ENCODE measurements at regions not wholly inside any gene's neighbourhood (a gene's known extent, or its start where the extent isn't known, plus 50 kb on each side); places are given as distances from the start of the nearest gene placed in this dataset.

DNA sequence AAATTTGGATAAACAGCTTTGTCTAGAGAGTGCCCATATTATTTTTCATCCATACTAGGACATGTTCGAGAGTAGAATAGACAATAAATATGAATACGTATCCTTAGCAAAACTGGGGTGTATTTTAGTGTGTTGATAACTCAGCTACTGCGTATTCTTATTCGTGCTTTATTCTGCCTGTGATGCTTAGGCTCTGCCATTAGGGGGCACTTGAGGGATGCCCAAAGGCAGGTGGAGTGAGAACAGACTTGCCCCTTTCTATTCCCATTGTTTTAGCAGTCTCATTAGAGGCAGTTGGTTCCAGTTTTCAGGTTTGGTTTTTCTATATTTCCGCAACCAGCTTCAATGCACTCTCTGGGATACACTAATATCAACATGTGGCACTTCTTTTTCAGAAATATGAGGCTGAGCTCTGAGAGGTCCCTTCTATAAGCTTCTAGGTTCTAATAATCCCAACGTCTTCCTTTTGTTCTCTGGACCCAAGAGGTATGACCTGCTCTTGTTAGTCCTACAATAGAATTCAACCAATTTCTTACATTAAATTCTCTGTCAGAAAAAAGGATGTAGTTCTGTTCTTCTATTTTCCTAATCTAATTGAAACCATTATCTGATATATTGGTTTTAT lies 985.7 kb upstream of the FBXO33 start:
- Histone ChIP-seq H3K9ac (ENCODE audit: low read length) (no peak overlapping the region), H3K9me3 (ENCODE audit: low read length) (peaks cover 10% of the 10 kb centered on the region; the same call in 1 of the 2 replicates), H3K4me3 (ENCODE audit: low read length) (no peak overlapping the region), H3K4me2 (ENCODE audit: low read depth, low read length, poor library complexity, severe bottlenecking) (no peak overlapping the region), H3K9me2 (replicated peaks; ENCODE audit: insufficient read depth, low read length) (no peaks in the 10 kb centered on the region), H3K36me3 (ENCODE audit: insufficient read depth, low read length) (no peaks in the 10 kb centered on the region), H4K20me1 (ENCODE audit: insufficient read depth, low read depth, low read length) (no peaks in the 10 kb centered on the region), H3K79me2 (ENCODE audit: low read length) (no peaks in the 10 kb centered on the region), H3K4me1 (ENCODE audit: low read length) (no peaks in the 10 kb centered on the region), H3K27me3 (ENCODE audit: low read length) (no peaks in the 10 kb centered on the region), H2AFZ (ENCODE audit: low read length) (no peak overlapping the region), H3K27ac (ENCODE audit: low read length) (no peak overlapping the region)
- peak; percentile 83 for DNase-seq

DNA sequence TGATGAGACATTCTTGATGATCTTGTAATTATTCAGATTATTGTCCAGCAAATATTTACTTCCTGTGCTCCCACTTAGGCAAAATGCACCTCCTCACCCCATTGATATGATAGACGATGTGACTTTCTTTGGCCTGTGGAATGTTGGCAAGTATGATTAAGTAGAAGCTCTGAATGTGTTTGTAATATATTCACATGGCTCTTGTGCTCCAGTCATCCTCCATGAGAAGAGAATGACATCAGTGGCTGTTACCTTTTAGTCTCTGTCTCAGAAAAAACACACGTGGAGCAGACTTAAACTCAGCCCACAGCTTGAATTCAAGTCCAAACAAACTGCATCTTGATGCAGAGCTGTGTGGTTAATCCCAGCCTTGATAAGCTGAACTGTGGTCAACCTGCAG lies 984.3 kb upstream of the FBXO33 start:
- H3K27me3 ChIP-seq (ENCODE audit: low read length), result no peaks in the 10 kb centered on the region
- DNase-seq, result no peak
- no peak overlapping the region for H3K4me2 ChIP-seq (ENCODE audit: low read depth, low read length, poor library complexity, severe bottlenecking)
- H3K9me3 ChIP-seq (ENCODE audit: low read length), result peaks cover 17% of the 10 kb centered on the region; the same call in 1 of the 2 replicates
- no peak overlapping the region for H3K4me3 ChIP-seq (ENCODE audit: low read length)
- H3K4me1 ChIP-seq (ENCODE audit: low read length), result no peaks in the 10 kb centered on the region
- H3K79me2 ChIP-seq (ENCODE audit: low read length), result no peaks in the 10 kb centered on the region
- no peak overlapping the region for H3K27ac ChIP-seq (ENCODE audit: low read length)
- H3K36me3 ChIP-seq (ENCODE audit: insufficient read depth, low read length), result no peaks in the 10 kb centered on the region
- no peaks in the 10 kb centered on the region for H4K20me1 ChIP-seq (ENCODE audit: insufficient read depth, low read depth, low read length)
- no peaks in the 10 kb centered on the region for H3K9me2 ChIP-seq (replicated peaks; ENCODE audit: insufficient read depth, low read length)
- H2AFZ ChIP-seq (ENCODE audit: low read length), result no peak overlapping the region
- H3K9ac ChIP-seq (ENCODE audit: low read length), result no peak overlapping the region

DNA sequence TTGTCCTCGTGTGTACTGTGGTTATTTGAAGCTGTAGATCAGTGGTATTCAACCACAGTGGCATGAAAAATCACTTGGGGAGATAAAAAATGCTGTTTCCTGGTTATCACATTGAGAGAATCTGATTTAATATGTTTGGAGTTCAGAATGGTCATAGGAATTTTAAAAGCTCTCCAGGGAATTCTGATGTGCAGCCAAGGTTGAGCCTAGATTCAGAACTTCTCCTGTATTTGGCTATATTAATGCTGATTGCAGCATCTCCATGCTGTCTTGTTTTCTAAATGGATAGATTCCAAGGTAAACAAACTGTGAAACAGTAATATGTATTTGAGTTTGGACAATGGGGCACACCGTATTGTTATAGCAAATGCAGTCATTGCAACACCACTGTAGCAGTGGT lies 982.2 kb upstream of the FBXO33 start:
- no peaks in the 10 kb centered on the region for H3K79me2 ChIP-seq (ENCODE audit: low read length)

DNA sequence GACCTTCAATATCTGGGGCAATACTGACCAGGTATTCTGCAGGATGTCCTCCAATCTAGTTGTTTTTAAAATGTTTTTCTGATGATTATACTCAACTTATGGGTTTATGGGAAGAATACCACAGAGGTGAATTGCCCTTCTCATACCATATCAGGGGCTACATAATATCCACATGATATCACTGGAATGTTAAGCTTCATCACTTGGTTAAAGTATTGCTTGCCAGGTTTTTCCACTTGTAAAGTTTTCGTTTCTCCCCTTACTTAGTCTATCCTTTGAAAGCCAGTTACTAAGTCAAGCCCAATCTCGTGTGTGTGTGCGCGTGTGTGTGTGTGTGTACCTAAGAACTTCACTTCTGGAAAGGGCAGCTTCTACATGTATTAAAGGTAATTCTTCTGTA lies 980.9 kb upstream of the FBXO33 start:
- Histone ChIP-seq H3K4me1 (ENCODE audit: low read length) (no peaks in the 10 kb centered on the region), H3K4me2 (ENCODE audit: low read depth, low read length, poor library complexity, severe bottlenecking) (no peak overlapping the region), H3K4me3 (ENCODE audit: low read length) (no peak overlapping the region), H3K9ac (ENCODE audit: low read length) (no peak overlapping the region), H3K9me2 (replicated peaks; ENCODE audit: insufficient read depth, low read length) (no peaks in the 10 kb centered on the region), H2AFZ (ENCODE audit: low read length) (no peak overlapping the region), H4K20me1 (ENCODE audit: insufficient read depth, low read depth, low read length) (no peaks in the 10 kb centered on the region), H3K27me3 (ENCODE audit: low read length) (no peaks in the 10 kb centered on the region), H3K36me3 (ENCODE audit: insufficient read depth, low read length) (no peaks in the 10 kb centered on the region), H3K27ac (ENCODE audit: low read length) (no peak overlapping the region), H3K79me2 (ENCODE audit: low read length) (no peaks in the 10 kb centered on the region), H3K9me3 (ENCODE audit: low read length) (peaks cover 24% of the 10 kb centered on the region)
- DNase-seq, result no peak

More for the DNA sequence above, 982.2 kb upstream of the FBXO33 start:
- H3K27ac ChIP-seq (ENCODE audit: low read length), result no peak overlapping the region
- no peaks in the 10 kb centered on the region for H3K9me2 ChIP-seq (replicated peaks; ENCODE audit: insufficient read depth, low read length)
- DNase-seq, result no peak
- no peaks in the 10 kb centered on the region for H3K36me3 ChIP-seq (ENCODE audit: insufficient read depth, low read length)
- H4K20me1 ChIP-seq (ENCODE audit: insufficient read depth, low read depth, low read length), result no peaks in the 10 kb centered on the region
- peaks cover 19% of the 10 kb centered on the region; the same call in 1 of the 2 replicates for H3K9me3 ChIP-seq (ENCODE audit: low read length)
- no peaks in the 10 kb centered on the region for H3K27me3 ChIP-seq (ENCODE audit: low read length)
- no peak overlapping the region for H3K4me3 ChIP-seq (ENCODE audit: low read length)
- H3K4me1 ChIP-seq (ENCODE audit: low read length), result no peaks in the 10 kb centered on the region
- no peak overlapping the region for H2AFZ ChIP-seq (ENCODE audit: low read length)
- H3K4me2 ChIP-seq (ENCODE audit: low read depth, low read length, poor library complexity, severe bottlenecking), result no peak overlapping the region
- no peak overlapping the region for H3K9ac ChIP-seq (ENCODE audit: low read length)

DNA sequence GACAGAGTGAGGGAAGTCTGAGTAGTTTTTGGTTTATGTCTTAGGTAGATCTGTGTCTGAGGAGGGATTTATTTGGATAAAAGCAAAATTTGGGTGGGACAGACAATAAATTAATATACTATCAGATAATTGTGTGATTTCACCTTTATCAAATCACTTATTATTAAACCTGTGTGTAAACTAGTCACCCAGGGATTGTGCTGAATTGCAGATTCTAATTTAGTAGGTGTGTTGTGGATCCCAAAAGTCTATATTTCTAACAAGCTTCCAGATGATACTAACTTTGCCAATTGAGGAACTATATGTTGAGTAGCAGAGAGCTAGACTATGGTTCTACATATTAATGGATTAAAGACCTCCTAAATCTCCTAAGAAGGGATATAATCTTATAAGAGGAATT lies 978.5 kb upstream of the FBXO33 start:
- Histone ChIP-seq H2AFZ (ENCODE audit: low read length) (no peak overlapping the region), H3K79me2 (ENCODE audit: low read length) (no peaks in the 10 kb centered on the region), H3K4me2 (ENCODE audit: low read depth, low read length, poor library complexity, severe bottlenecking) (no peak overlapping the region), H3K36me3 (ENCODE audit: insufficient read depth, low read length) (no peaks in the 10 kb centered on the region), H3K9me3 (ENCODE audit: low read length) (peaks cover 47% of the 10 kb centered on the region), H4K20me1 (ENCODE audit: insufficient read depth, low read depth, low read length) (no peaks in the 10 kb centered on the region), H3K9me2 (replicated peaks; ENCODE audit: insufficient read depth, low read length) (no peaks in the 10 kb centered on the region), H3K27me3 (ENCODE audit: low read length) (no peaks in the 10 kb centered on the region), H3K4me1 (ENCODE audit: low read length) (no peaks in the 10 kb centered on the region), H3K9ac (ENCODE audit: low read length) (no peak overlapping the region), H3K4me3 (ENCODE audit: low read length) (no peak overlapping the region), H3K27ac (ENCODE audit: low read length) (no peak overlapping the region)
- DNase-seq, result no peak

DNA sequence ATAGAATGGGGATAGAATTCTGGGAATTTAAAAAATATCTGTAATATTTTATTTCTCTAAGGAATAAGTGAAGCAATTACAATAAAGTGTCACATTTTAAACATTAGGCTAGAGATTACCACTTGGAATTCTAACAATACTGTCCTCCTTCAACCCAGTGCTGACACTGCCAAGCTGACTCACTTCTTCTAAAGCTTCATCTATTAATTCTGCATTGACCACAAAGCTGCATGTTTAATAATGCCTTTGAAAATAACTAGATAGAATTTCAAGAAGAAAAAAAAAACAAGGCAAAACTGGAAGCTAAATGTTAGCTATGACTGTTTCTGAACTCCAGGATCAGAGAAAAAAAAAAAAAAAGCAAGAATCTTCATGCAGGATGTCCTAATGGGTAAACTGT lies 970.7 kb upstream of the FBXO33 start:
- no peaks in the 10 kb centered on the region for H4K20me1 ChIP-seq (ENCODE audit: insufficient read depth, low read depth, low read length)
- DNase-seq, result no peak

DNA sequence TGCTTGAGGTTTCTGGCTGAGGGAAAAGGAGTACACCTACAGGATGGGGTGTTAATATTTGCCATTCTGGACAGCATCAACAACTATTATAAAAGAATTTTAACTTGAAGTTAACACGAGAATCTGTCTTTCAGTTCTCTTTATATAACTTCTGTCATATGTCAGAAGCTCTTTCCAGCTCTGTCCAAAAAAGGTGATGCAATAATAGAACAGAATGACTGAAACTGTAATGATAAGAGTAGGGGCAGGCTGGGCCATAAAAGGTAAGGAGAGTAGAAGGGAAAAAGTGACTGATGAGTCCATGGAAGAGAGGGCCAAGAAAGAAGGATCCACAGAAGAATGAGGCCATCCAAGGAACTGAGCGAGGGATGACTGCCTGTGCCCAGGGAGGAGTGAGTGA lies 966.7 kb upstream of the FBXO33 start:
- Histone ChIP-seq H3K27me3 (ENCODE audit: low read length) (no peaks in the 10 kb centered on the region), H3K9ac (ENCODE audit: low read length) (no peak overlapping the region), H3K36me3 (ENCODE audit: insufficient read depth, low read length) (no peaks in the 10 kb centered on the region), H3K4me2 (ENCODE audit: low read depth, low read length, poor library complexity, severe bottlenecking) (no peak overlapping the region), H3K79me2 (ENCODE audit: low read length) (no peaks in the 10 kb centered on the region), H4K20me1 (ENCODE audit: insufficient read depth, low read depth, low read length) (no peaks in the 10 kb centered on the region), H3K9me2 (replicated peaks; ENCODE audit: insufficient read depth, low read length) (no peaks in the 10 kb centered on the region), H3K9me3 (ENCODE audit: low read length) (peaks cover 36% of the 10 kb centered on the region), H3K27ac (ENCODE audit: low read length) (no peak overlapping the region), H2AFZ (ENCODE audit: low read length) (no peak overlapping the region), H3K4me3 (ENCODE audit: low read length) (no peak overlapping the region), H3K4me1 (ENCODE audit: low read length) (no peaks in the 10 kb centered on the region)
- no peak for DNase-seq

More for the DNA sequence above, 970.7 kb upstream of the FBXO33 start:
- H3K9me2 ChIP-seq (replicated peaks; ENCODE audit: insufficient read depth, low read length), result no peaks in the 10 kb centered on the region
- no peaks in the 10 kb centered on the region for H3K79me2 ChIP-seq (ENCODE audit: low read length)
- H3K4me3 ChIP-seq (ENCODE audit: low read length), result no peak overlapping the region
- H3K4me1 ChIP-seq (ENCODE audit: low read length), result no peaks in the 10 kb centered on the region
- H3K36me3 ChIP-seq (ENCODE audit: insufficient read depth, low read length), result no peaks in the 10 kb centered on the region
- H2AFZ ChIP-seq (ENCODE audit: low read length), result no peak overlapping the region
- no peak overlapping the region for H3K4me2 ChIP-seq (ENCODE audit: low read depth, low read length, poor library complexity, severe bottlenecking)
- no peak overlapping the region for H3K27ac ChIP-seq (ENCODE audit: low read length)
- no peak overlapping the region for H3K9ac ChIP-seq (ENCODE audit: low read length)
- H3K9me3 ChIP-seq (ENCODE audit: low read length), result peaks cover 52% of the 10 kb centered on the region
- no peaks in the 10 kb centered on the region for H3K27me3 ChIP-seq (ENCODE audit: low read length)

DNA sequence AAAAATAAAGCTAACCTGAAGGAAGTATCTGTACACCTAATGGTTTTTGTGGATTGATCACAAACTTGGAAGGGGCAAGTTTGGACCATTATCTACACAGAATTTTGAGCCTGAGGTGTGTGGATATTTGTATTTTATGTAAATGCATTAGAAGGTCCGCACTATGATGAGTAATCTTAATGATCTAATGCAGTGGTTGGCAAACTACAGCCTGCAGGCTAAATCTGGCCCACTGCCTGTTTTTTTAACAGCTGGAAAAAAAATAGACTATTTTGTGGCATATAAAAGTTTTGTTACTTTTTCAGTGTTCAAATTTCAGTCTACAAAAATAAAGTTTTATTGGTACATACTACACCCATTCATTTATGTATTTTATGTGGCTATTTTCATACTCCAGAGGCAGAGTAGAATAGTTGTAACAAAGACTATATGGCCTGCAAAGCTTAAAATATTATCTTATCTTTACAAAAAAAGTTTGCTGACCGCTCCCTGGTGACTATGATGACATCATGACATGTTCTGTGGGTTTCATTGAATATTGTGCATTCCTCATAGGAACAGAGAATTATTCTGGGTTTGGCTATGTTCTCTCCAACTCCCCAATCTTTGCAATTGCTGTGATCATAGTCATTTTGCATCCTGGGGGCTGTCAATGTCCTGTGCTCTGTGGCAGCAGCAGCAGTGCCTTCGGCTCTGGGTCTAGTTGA lies 962.6 kb upstream of the FBXO33 start:
- H3K36me3 ChIP-seq (ENCODE audit: insufficient read depth, low read length), result no peaks in the 10 kb centered on the region
- peaks cover 37% of the 10 kb centered on the region for H3K9me3 ChIP-seq (ENCODE audit: low read length)
- no peaks in the 10 kb centered on the region for H3K4me1 ChIP-seq (ENCODE audit: low read length)
- no peak overlapping the region for H3K27ac ChIP-seq (ENCODE audit: low read length)
- no peaks in the 10 kb centered on the region for H3K79me2 ChIP-seq (ENCODE audit: low read length)
- H4K20me1 ChIP-seq (ENCODE audit: insufficient read depth, low read depth, low read length), result no peaks in the 10 kb centered on the region
- no peak overlapping the region for H3K4me3 ChIP-seq (ENCODE audit: low read length)
- H3K9me2 ChIP-seq (replicated peaks; ENCODE audit: insufficient read depth, low read length), result 0 out of 2 replicates have a peak, but pooled peaks cover 4% of the 10 kb centered on the region
- no peaks in the 10 kb centered on the region for H3K27me3 ChIP-seq (ENCODE audit: low read length)
- no peak overlapping the region for H3K4me2 ChIP-seq (ENCODE audit: low read depth, low read length, poor library complexity, severe bottlenecking)
- H3K9ac ChIP-seq (ENCODE audit: low read length), result no peak overlapping the region
- no peak for DNase-seq
- H2AFZ ChIP-seq (ENCODE audit: low read length), result no peak overlapping the region

Measured in Karpas-422 (cell line).